SK-N-SH (cell line): ENCODE measurements at regions not wholly inside any gene's neighbourhood (a gene's known extent, or its start where the extent isn't known, plus 50 kb on each side); places are given as distances from the start of the nearest gene placed in this dataset.

Experiments
- GABPA ChIP-seq: IDR thresholded peaks from 2 replicates; pipeline ENCODE4 v1.4.0; 2012; ENCODE audit warnings: low read depth, mild to moderate bottlenecking
- POLR2AphosphoS5 ChIP-seq: IDR thresholded peaks from 2 replicates; pipeline ENCODE4 v1.6.1; 2012; ENCODE audit warnings: low read depth, low read length
- SIN3A ChIP-seq: IDR thresholded peaks from 2 replicates; pipeline ENCODE4 v1.6.1; 2012; ENCODE audit warnings: low read depth, mild to moderate bottlenecking, low read length, moderate library complexity, borderline replicate concordance
- TAF1 ChIP-seq: IDR thresholded peaks from 2 replicates; pipeline ENCODE4 v1.6.1; 2012; ENCODE audit warnings: low read depth, mild to moderate bottlenecking, low read length, moderate library complexity, borderline replicate concordance
- TF ChIP-seq, protein P1 (sequence below): fragments of 200-600 bp; sonication (generic); IDR thresholded peaks from 2 replicates; pipeline ENCODE4 v1.6.1; 2017; ENCODE audit warnings: antibody characterized with exemption, mild to moderate bottlenecking, moderate library complexity

DNA sequence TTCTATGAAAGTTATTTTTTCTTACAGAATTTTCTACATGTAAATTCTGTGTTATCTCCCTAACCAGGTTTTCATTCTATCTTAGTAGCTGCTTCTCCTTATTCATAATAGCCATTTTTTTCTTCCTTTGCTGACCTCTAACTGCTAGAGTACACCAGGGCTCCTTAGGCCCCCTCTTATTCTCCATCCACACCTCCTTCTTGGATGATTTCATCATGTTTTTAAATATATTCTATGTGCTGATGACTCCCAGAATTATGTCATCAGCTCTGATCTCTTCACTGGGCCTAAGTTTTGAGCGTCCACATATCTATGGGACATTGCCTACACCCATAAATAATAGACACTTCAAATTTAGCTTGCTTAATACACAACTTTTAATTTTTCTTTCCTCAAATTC, 721.5 kb downstream of the SLC16A7 start:
- TF ChIP-seq, protein P1, sequence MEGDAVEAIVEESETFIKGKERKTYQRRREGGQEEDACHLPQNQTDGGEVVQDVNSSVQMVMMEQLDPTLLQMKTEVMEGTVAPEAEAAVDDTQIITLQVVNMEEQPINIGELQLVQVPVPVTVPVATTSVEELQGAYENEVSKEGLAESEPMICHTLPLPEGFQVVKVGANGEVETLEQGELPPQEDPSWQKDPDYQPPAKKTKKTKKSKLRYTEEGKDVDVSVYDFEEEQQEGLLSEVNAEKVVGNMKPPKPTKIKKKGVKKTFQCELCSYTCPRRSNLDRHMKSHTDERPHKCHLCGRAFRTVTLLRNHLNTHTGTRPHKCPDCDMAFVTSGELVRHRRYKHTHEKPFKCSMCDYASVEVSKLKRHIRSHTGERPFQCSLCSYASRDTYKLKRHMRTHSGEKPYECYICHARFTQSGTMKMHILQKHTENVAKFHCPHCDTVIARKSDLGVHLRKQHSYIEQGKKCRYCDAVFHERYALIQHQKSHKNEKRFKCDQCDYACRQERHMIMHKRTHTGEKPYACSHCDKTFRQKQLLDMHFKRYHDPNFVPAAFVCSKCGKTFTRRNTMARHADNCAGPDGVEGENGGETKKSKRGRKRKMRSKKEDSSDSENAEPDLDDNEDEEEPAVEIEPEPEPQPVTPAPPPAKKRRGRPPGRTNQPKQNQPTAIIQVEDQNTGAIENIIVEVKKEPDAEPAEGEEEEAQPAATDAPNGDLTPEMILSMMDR: no peak
- TF ChIP-seq POLR2AphosphoS5: no peak
- TF ChIP-seq TAF1: no peak
- TF ChIP-seq SIN3A: no peak
- no peak for TF ChIP-seq GABPA
